GM19324 (cell line): ENCODE measurements at regions not wholly inside any gene's neighbourhood (a gene's known extent, or its start where the extent isn't known, plus 50 kb on each side); places are given as distances from the start of the nearest gene placed in this dataset.

Source experiments
- ATAC-seq: cut with Tn5 transposase; IDR thresholded peaks from one replicate; pipeline ENCODE4 v1.9.1; 2021; ENCODE audit warnings: mild to moderate bottlenecking, moderate library complexity; ENCODE audit not compliant: unreplicated experiment, low FRiP score

- ATAC-seq = no peak
These were observed 306.3 kb upstream of the RGS18 start for GRCh38 chr1:191851799-191852595.

GRCh38 chr1:191852907-191853306 is 305.4 kb upstream of the RGS18 start:
- no peak for ATAC-seq

GRCh38 chr1:191857600-191857999 is 300.7 kb upstream of the RGS18 start:
- no peak for ATAC-seq

- ATAC-seq = no peak
These were observed 292.8 kb upstream of the RGS18 start for GRCh38 chr1:191865479-191865878.

GRCh38 chr1:191866155-191866554 is 292.1 kb upstream of the RGS18 start:
- no peak for ATAC-seq

- ATAC-seq = no peak
These were observed 288.4 kb upstream of the RGS18 start for GRCh38 chr1:191869790-191870312.

- no peak for ATAC-seq
These were observed 287.8 kb upstream of the RGS18 start for GRCh38 chr1:191870490-191870889.

GRCh38 chr1:191875994-191876393 is 282.3 kb upstream of the RGS18 start:
- ATAC-seq = no peak

GRCh38 chr1:191876631-191877030 is 281.6 kb upstream of the RGS18 start:
- ATAC-seq = no peak

GRCh38 chr1:191882870-191883269 is 275.4 kb upstream of the RGS18 start:
- ATAC-seq = no peak

GRCh38 chr1:191886977-191887376 is 271.3 kb upstream of the RGS18 start:
- ATAC-seq = no peak

- ATAC-seq = peak; percentile 33
These were observed 269.2 kb upstream of the RGS18 start for GRCh38 chr1:191888996-191889622.

GRCh38 chr1:191889623-191890003 is 268.6 kb upstream of the RGS18 start:
- peak; percentile 47 for ATAC-seq

- ATAC-seq = no peak
These were observed 267.7 kb upstream of the RGS18 start for GRCh38 chr1:191890433-191891088.

- no peak for ATAC-seq
These were observed 265.5 kb upstream of the RGS18 start for GRCh38 chr1:191892716-191893115.

GRCh38 chr1:191895049-191895448 is 263.2 kb upstream of the RGS18 start:
- no peak for ATAC-seq

- no peak for ATAC-seq
These were observed 262.7 kb upstream of the RGS18 start for GRCh38 chr1:191895462-191896058.

- ATAC-seq = no peak
These were observed 261.1 kb upstream of the RGS18 start for GRCh38 chr1:191897134-191897533.

GRCh38 chr1:191901651-191902050 is 256.6 kb upstream of the RGS18 start:
- no peak for ATAC-seq

- ATAC-seq = no peak
These were observed 253.3 kb upstream of the RGS18 start for GRCh38 chr1:191904991-191905390.

GRCh38 chr1:191905781-191906180 is 252.5 kb upstream of the RGS18 start:
- ATAC-seq = no peak
